ENCODE measurements at regions not wholly inside any gene's neighbourhood (a gene's known extent, or its start where the extent isn't known, plus 50 kb on each side); places are given as distances from the start of the nearest gene placed in this dataset.

- no peak overlapping the region for H3K27ac Mint-ChIP-seq
- no peak for DNase-seq (ENCODE audit: low spot score)
- H3K27me3 Mint-ChIP-seq (ENCODE audit: low read depth), result peaks cover 2% of the 10 kb centered on the region
- no peak overlapping the region for H3K4me3 Mint-ChIP-seq
- H3K4me1 Mint-ChIP-seq (ENCODE audit: low read depth), result no peaks in the 10 kb centered on the region
- H3K36me3 Mint-ChIP-seq (ENCODE audit: low read depth), result no peaks in the 10 kb centered on the region
- peaks cover 5% of the 10 kb centered on the region for H3K9me3 Mint-ChIP-seq
These were observed 600.6 kb downstream of the PTPRU start for GRCh38 chr1:29836651-29837646.

- Mint-ChIP-seq H3K27me3 (ENCODE audit: low read depth) (peaks cover 2% of the 10 kb centered on the region), H3K9me3 (no peaks in the 10 kb centered on the region), H3K27ac (no peak overlapping the region), H3K4me1 (ENCODE audit: low read depth) (no peaks in the 10 kb centered on the region), H3K4me3 (no peak overlapping the region), H3K36me3 (ENCODE audit: low read depth) (no peaks in the 10 kb centered on the region)
- no peak for DNase-seq (ENCODE audit: low spot score)
These were observed 599.6 kb downstream of the PTPRU start for GRCh38 chr1:29835874-29836273.

GRCh38 chr1:29835406-29835805 lies 599.1 kb downstream of the PTPRU start:
- peaks cover 2% of the 10 kb centered on the region for H3K27me3 Mint-ChIP-seq (ENCODE audit: low read depth)
- H3K9me3 Mint-ChIP-seq, result no peaks in the 10 kb centered on the region
- H3K36me3 Mint-ChIP-seq (ENCODE audit: low read depth), result no peaks in the 10 kb centered on the region
- no peaks in the 10 kb centered on the region for H3K4me1 Mint-ChIP-seq (ENCODE audit: low read depth)
- no peak for DNase-seq (ENCODE audit: low spot score)
- H3K27ac Mint-ChIP-seq, result no peak overlapping the region
- no peak overlapping the region for H3K4me3 Mint-ChIP-seq

GRCh38 chr1:29833581-29833980 lies 597.3 kb downstream of the PTPRU start:
- no peak overlapping the region for H3K27ac Mint-ChIP-seq

GRCh38 chr1:29832936-29833335 lies 596.6 kb downstream of the PTPRU start:
- Mint-ChIP-seq H3K4me3 (no peak overlapping the region), H3K36me3 (ENCODE audit: low read depth) (no peaks in the 10 kb centered on the region), H3K9me3 (no peaks in the 10 kb centered on the region), H3K4me1 (ENCODE audit: low read depth) (no peaks in the 10 kb centered on the region), H3K27ac (no peak overlapping the region), H3K27me3 (ENCODE audit: low read depth) (no peaks in the 10 kb centered on the region)
- no peak for DNase-seq (ENCODE audit: low spot score)

More at GRCh38 chr1:29833581-29833980, 597.3 kb downstream of the PTPRU start:
- Mint-ChIP-seq H3K9me3 (no peaks in the 10 kb centered on the region), H3K4me1 (ENCODE audit: low read depth) (no peaks in the 10 kb centered on the region), H3K36me3 (ENCODE audit: low read depth) (no peaks in the 10 kb centered on the region), H3K4me3 (no peak overlapping the region), H3K27me3 (ENCODE audit: low read depth) (no peaks in the 10 kb centered on the region)
- DNase-seq (ENCODE audit: low spot score), result no peak

GRCh38 chr1:29832471-29832870 lies 596.1 kb downstream of the PTPRU start:
- Mint-ChIP-seq H3K36me3 (ENCODE audit: low read depth) (no peaks in the 10 kb centered on the region), H3K4me1 (ENCODE audit: low read depth) (no peaks in the 10 kb centered on the region), H3K4me3 (no peak overlapping the region), H3K27ac (no peak overlapping the region), H3K9me3 (no peaks in the 10 kb centered on the region), H3K27me3 (ENCODE audit: low read depth) (no peaks in the 10 kb centered on the region)
- no peak for DNase-seq (ENCODE audit: low spot score)

GRCh38 chr1:29831500-29832117 lies 595.3 kb downstream of the PTPRU start:
- Mint-ChIP-seq H3K27me3 (ENCODE audit: low read depth) (no peaks in the 10 kb centered on the region), H3K9me3 (no peaks in the 10 kb centered on the region), H3K36me3 (ENCODE audit: low read depth) (no peaks in the 10 kb centered on the region), H3K4me3 (no peak overlapping the region), H3K4me1 (ENCODE audit: low read depth) (no peaks in the 10 kb centered on the region), H3K27ac (no peak overlapping the region)
- DNase-seq (ENCODE audit: low spot score), result no peak

GRCh38 chr1:29830916-29831315 lies 594.6 kb downstream of the PTPRU start:
- Mint-ChIP-seq H3K4me3 (no peak overlapping the region), H3K27ac (no peak overlapping the region), H3K36me3 (ENCODE audit: low read depth) (no peaks in the 10 kb centered on the region), H3K27me3 (ENCODE audit: low read depth) (no peaks in the 10 kb centered on the region), H3K9me3 (no peaks in the 10 kb centered on the region), H3K4me1 (ENCODE audit: low read depth) (no peaks in the 10 kb centered on the region)
- DNase-seq (ENCODE audit: low spot score), result no peak

GRCh38 chr1:29830383-29830782 lies 594.1 kb downstream of the PTPRU start:
- H3K27ac Mint-ChIP-seq, result no peak overlapping the region
- DNase-seq (ENCODE audit: low spot score), result no peak
- H3K36me3 Mint-ChIP-seq (ENCODE audit: low read depth), result no peaks in the 10 kb centered on the region
- H3K27me3 Mint-ChIP-seq (ENCODE audit: low read depth), result no peaks in the 10 kb centered on the region
- no peaks in the 10 kb centered on the region for H3K9me3 Mint-ChIP-seq
- H3K4me3 Mint-ChIP-seq, result no peak overlapping the region
- H3K4me1 Mint-ChIP-seq (ENCODE audit: low read depth), result no peaks in the 10 kb centered on the region

GRCh38 chr1:29829448-29830344 lies 593.4 kb downstream of the PTPRU start:
- no peaks in the 10 kb centered on the region for H3K27me3 Mint-ChIP-seq (ENCODE audit: low read depth)
- DNase-seq (ENCODE audit: low spot score), result no peak
- H3K4me3 Mint-ChIP-seq, result no peak overlapping the region
- H3K27ac Mint-ChIP-seq, result no peak overlapping the region
- no peaks in the 10 kb centered on the region for H3K4me1 Mint-ChIP-seq (ENCODE audit: low read depth)
- H3K36me3 Mint-ChIP-seq (ENCODE audit: low read depth), result no peaks in the 10 kb centered on the region
- H3K9me3 Mint-ChIP-seq, result no peaks in the 10 kb centered on the region

GRCh38 chr1:29828526-29829447 lies 592.5 kb downstream of the PTPRU start:
- H3K27me3 Mint-ChIP-seq (ENCODE audit: low read depth), result no peaks in the 10 kb centered on the region
- H3K36me3 Mint-ChIP-seq (ENCODE audit: low read depth), result no peaks in the 10 kb centered on the region
- DNase-seq (ENCODE audit: low spot score), result no peak
- H3K27ac Mint-ChIP-seq, result no peak overlapping the region
- H3K4me1 Mint-ChIP-seq (ENCODE audit: low read depth), result no peaks in the 10 kb centered on the region
- H3K4me3 Mint-ChIP-seq, result no peak overlapping the region
- H3K9me3 Mint-ChIP-seq, result no peaks in the 10 kb centered on the region

- H3K4me3 Mint-ChIP-seq, result no peak overlapping the region
- no peaks in the 10 kb centered on the region for H3K4me1 Mint-ChIP-seq (ENCODE audit: low read depth)
- H3K9me3 Mint-ChIP-seq, result no peaks in the 10 kb centered on the region
- DNase-seq (ENCODE audit: low spot score), result no peak
- no peak overlapping the region for H3K27ac Mint-ChIP-seq
- H3K36me3 Mint-ChIP-seq (ENCODE audit: low read depth), result no peaks in the 10 kb centered on the region
- no peaks in the 10 kb centered on the region for H3K27me3 Mint-ChIP-seq (ENCODE audit: low read depth)
These were observed 591.6 kb downstream of the PTPRU start for GRCh38 chr1:29827801-29828525.
